Upper lobe of left lung (tissue), 4 donors: ENCODE measurements at regions not wholly inside any gene's neighbourhood (a gene's known extent, or its start where the extent isn't known, plus 50 kb on each side); places are given as distances from the start of the nearest gene placed in this dataset.

Experiments
- CTCF ChIP-seq, 6 experiments: fragments of 450-650 bp in 4 of 6; fragments of 200-600 bp in 2 of 6; sonication (generic) in 2 of 6; IDR thresholded peaks; one replicate each; pipeline ENCODE4 v1.5.1; 2016 to 2019; ENCODE audit warnings: antibody characterized with exemption in 6 of 6
- POLR2A ChIP-seq, 4 donors: fragments of 450-650 bp; IDR thresholded peaks; one replicate each; pipeline ENCODE4 v1.5.1; 2016 to 2017; ENCODE audit warnings: antibody characterized with exemption in 4 of 4, mild to moderate bottlenecking in 2 of 4

GRCh38 chr4:180489787-180490186 is 1753.4 kb upstream of the TENM3 start:
- no peak for TF ChIP-seq POLR2A (IDR thresholded peaks at IDR 0.05)
- TF ChIP-seq CTCF (IDR thresholded peaks at IDR 0.05): no peak
